ENCODE measurements at regions not wholly inside any gene's neighbourhood (a gene's known extent, or its start where the extent isn't known, plus 50 kb on each side); places are given as distances from the start of the nearest gene placed in this dataset.

DNA sequence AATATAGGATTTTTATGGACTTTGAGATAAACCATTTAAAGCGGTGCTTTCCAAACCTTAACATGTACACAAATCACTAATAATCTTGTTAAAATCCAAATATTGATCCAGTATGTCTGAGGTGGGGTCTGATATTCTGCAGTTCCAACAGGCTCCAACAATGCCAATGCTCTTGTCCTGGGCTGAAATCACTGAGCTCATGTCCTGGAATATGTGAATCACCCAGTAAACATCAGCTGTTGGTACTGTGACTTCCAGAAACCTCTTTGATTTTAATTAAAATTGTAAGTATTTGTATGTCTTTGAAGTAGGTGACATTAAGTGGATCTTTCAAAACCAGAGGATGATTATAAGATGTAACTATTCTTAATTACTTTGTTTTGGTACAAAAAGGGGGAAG, 52.8 kb upstream of the CAST start:
- no peak for DNase-seq
- ChIA-PET POLR2A (interaction anchor here (0.8 kb wide), 1 partner anchor 34 kb away, joined by 4 read pairs; no protein-coding TSS in a partner anchor), CTCF (interaction anchor here (0.9 kb wide), 2 partner anchors 77 to 260 kb away, joined by 3 read pairs; no protein-coding TSS in a partner anchor)
- Histone ChIP-seq H3K4me1 (ENCODE audit: control insufficient read depth in 2 of 2, insufficient read depth in 2 of 2, low read length in 2 of 2) (peaks cover 0 to 4% of the 10 kb centered on the region in 2 donors), H3K36me3 (ENCODE audit: control insufficient read depth in 2 of 3, insufficient read depth in 3 of 3, low read length in 3 of 3) (no peaks in the 10 kb centered on the region), H3K27ac (ENCODE audit: low read depth, low read length) (no peak overlapping the region), H3K4me3 (ENCODE audit: low read length) (no peak overlapping the region), H3K27me3 (ENCODE audit: control insufficient read depth in 2 of 2, insufficient read depth in 2 of 2, low read length in 2 of 2) (no peaks in the 10 kb centered on the region), H3K9me3 (ENCODE audit: control insufficient read depth in 2 of 3, low read length in 3 of 3) (no peaks in the 10 kb centered on the region)
- Mint-ChIP-seq H3K4me3 (no peak overlapping the region), H3K27me3 (peaks cover 0 to 51% (median 12%) of the 10 kb centered on the region in 5 donors), H3K9me3 (peaks cover 0 to 4% (median 0%) of the 10 kb centered on the region in 11 donors), H3K27ac (no peak overlapping the region), H3K4me1 (peaks cover 0 to 4% (median 0%) of the 10 kb centered on the region in 7 donors), H3K36me3 (peaks cover 0 to 4% (median 0%) of the 10 kb centered on the region in 5 donors)
- no peak for ATAC-seq
- intact Hi-C loops (cut with micrococcal nuclease) = loop anchor here in 1 of 2 donors (10.0 kb wide), 1 partner anchor 825 kb away; no protein-coding TSS in a partner anchor

DNA sequence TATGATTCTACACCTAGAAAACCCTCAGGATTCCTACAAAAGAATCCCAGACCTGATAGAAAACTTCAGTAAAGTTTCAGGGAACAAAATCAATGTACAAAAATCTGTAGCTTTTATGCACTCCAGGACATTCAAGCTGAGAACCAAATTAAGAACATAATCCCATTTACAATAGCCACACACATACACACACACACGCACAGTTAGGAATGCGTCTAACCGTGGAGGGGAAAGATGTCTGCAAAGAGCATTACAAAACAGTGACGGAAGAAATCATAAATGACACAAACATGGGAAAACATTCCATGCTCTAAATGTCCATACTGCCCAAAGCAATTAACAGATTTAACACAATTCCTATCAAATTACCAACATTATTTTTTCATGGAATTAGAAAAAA, 51.4 kb upstream of the CAST start:
- POLR2A ChIA-PET = no interaction called here
- ATAC-seq (no peak), DNase-seq (no peak)
- Histone ChIP-seq H3K9me3 (ENCODE audit: control insufficient read depth in 2 of 3, low read length in 3 of 3) (no peaks in the 10 kb centered on the region), H3K4me1 (ENCODE audit: control insufficient read depth in 2 of 2, insufficient read depth in 2 of 2, low read length in 2 of 2) (peaks cover 0 to 5% of the 10 kb centered on the region in 2 donors), H3K27ac (ENCODE audit: low read depth, low read length) (no peak overlapping the region), H3K36me3 (ENCODE audit: control insufficient read depth in 2 of 3, insufficient read depth in 3 of 3, low read length in 3 of 3) (no peaks in the 10 kb centered on the region), H3K27me3 (ENCODE audit: control insufficient read depth in 2 of 2, insufficient read depth in 2 of 2, low read length in 2 of 2) (no peaks in the 10 kb centered on the region), H3K4me3 (ENCODE audit: low read length) (no peak overlapping the region)
- Mint-ChIP-seq H3K36me3 (peaks cover 0 to 4% (median 0%) of the 10 kb centered on the region in 5 donors), H3K4me3 (no peak overlapping the region), H3K4me1 (peaks cover 0 to 5% (median 0%) of the 10 kb centered on the region in 7 donors), H3K27ac (no peak overlapping the region), H3K27me3 (peaks cover 5 to 51% (median 12%) of the 10 kb centered on the region in 5 donors), H3K9me3 (peaks cover 0 to 4% (median 0%) of the 10 kb centered on the region in 11 donors)
- CTCF ChIA-PET = interaction anchor here (1.5 kb wide), 1 partner anchor 9 kb away, joined by 5 read pairs; no protein-coding TSS in a partner anchor
- intact Hi-C loops (cut with micrococcal nuclease) = no loop called here

DNA sequence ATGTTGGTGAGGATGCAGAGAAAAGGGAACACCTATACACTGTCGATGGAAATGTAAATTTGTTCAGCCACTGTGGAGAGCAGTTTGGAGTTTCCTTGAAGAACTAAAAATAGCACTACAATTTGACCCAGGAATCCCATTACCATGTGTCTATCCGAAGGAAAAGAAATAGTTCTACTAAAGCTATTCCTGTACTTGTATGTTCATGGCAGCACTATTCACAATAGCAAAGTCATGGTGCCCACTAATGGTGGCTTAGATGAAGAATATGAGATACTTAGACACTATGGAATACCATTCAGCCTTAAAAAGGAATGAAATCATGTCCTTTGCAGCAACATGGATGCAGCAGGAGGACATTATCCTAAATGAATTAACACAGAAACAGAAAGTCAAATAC, 50.2 kb upstream of the CAST start:
- Mint-ChIP-seq H3K4me3 (no peak overlapping the region), H3K4me1 (peaks cover 0 to 5% (median 0%) of the 10 kb centered on the region in 7 donors), H3K9me3 (peaks cover 0 to 4% (median 0%) of the 10 kb centered on the region in 11 donors), H3K27me3 (peaks cover 5 to 51% (median 12%) of the 10 kb centered on the region in 5 donors), H3K27ac (no peak overlapping the region), H3K36me3 (peaks cover 0 to 4% (median 0%) of the 10 kb centered on the region in 5 donors)
- POLR2A ChIA-PET = no interaction called here
- H3K27ac ChIP-seq (ENCODE audit: low read depth, low read length) = no peak overlapping the region
- H3K4me1 ChIP-seq (ENCODE audit: control insufficient read depth in 2 of 2, insufficient read depth in 2 of 2, low read length in 2 of 2) = peaks cover 0 to 5% of the 10 kb centered on the region in 2 donors
- no peak for ATAC-seq
- H3K9me3 ChIP-seq (ENCODE audit: control insufficient read depth in 2 of 3, low read length in 3 of 3) = no peaks in the 10 kb centered on the region
- H3K36me3 ChIP-seq (ENCODE audit: control insufficient read depth in 2 of 3, insufficient read depth in 3 of 3, low read length in 3 of 3) = no peaks in the 10 kb centered on the region
- CTCF ChIA-PET = no interaction called here
- H3K27me3 ChIP-seq (ENCODE audit: control insufficient read depth in 2 of 2, insufficient read depth in 2 of 2, low read length in 2 of 2) = no peaks in the 10 kb centered on the region
- H3K4me3 ChIP-seq (ENCODE audit: low read length) = no peak overlapping the region
- intact Hi-C loops (cut with micrococcal nuclease) = no loop called here
- no peak for DNase-seq

Data from naive thymus-derived CD4-positive, alpha-beta T cell (primary cell).